Keratinocyte (primary cell): ENCODE measurements at regions not wholly inside any gene's neighbourhood (a gene's known extent, or its start where the extent isn't known, plus 50 kb on each side); places are given as distances from the start of the nearest gene placed in this dataset.

Source experiments
- DNase-seq: peaks from one replicate; pipeline ENCODE4 v3.0.0-alpha.2; 2011; ENCODE audit warnings: low read depth, missing footprints, low spot score
- FAIRE-seq: peaks from 2 replicates; lab custom pipeline; 2011; peaks lifted over from hg19 to GRCh38; lab: Jason Lieb, UNC
- H2AFZ ChIP-seq: 2 replicates; pipeline ENCODE4 v1.6.0; 2012; ENCODE audit warnings: low read length, control low read depth, inconsistent platforms; ENCODE audit not compliant: control insufficient read depth
- H3K27ac ChIP-seq: 2 replicates; pipeline ENCODE4 v1.5.1; 2011; ENCODE audit warnings: low read length; ENCODE audit not compliant: control insufficient read depth, insufficient read depth
- H3K27me3 ChIP-seq: 3 replicates; pipeline ENCODE4 v1.6.0; 2011; ENCODE audit warnings: low read length; ENCODE audit not compliant: control insufficient read depth, insufficient read depth; ENCODE audit errors: extremely low read depth
- H3K36me3 ChIP-seq, 2 experiments: 2 replicates in 1 of 2; 3 replicates in 1 of 2; pipeline ENCODE4 v1.5.1; 2011; ENCODE audit warnings: low read length in 2 of 2, mild to moderate bottlenecking in 1 of 2; ENCODE audit not compliant: control insufficient read depth in 2 of 2, insufficient read depth in 2 of 2; ENCODE audit errors: extremely low read depth in 1 of 2
- H3K4me1 ChIP-seq: 3 replicates; pipeline ENCODE4 v1.5.1; 2011; ENCODE audit warnings: low read length; ENCODE audit not compliant: control insufficient read depth, insufficient read depth; ENCODE audit errors: extremely low read depth
- H3K4me2 ChIP-seq: 3 replicates; pipeline ENCODE4 v1.6.0; 2011; ENCODE audit warnings: low read depth, low read length; ENCODE audit not compliant: control insufficient read depth, insufficient read depth; ENCODE audit errors: extremely low read depth
- H3K4me3 ChIP-seq, 3 experiments: fragments of 200-600 bp in 1 of 3; sonication (generic) in 1 of 3; 2 replicates in 2 of 3; 3 replicates in 1 of 3; pipeline ENCODE4 v1.5.1; 2011 to 2016; ENCODE audit warnings: low read length in 3 of 3, mild to moderate bottlenecking in 3 of 3, control low read depth in 2 of 3, inconsistent platforms in 1 of 3, low read depth in 1 of 3, mixed read lengths in 1 of 3, mixed run types in 1 of 3, moderate library complexity in 1 of 3; ENCODE audit not compliant: control insufficient read depth in 2 of 3, insufficient read depth in 2 of 3; ENCODE audit errors: extremely low read depth in 1 of 3
- H3K79me2 ChIP-seq: 2 replicates; pipeline ENCODE4 v1.6.0; 2012; ENCODE audit warnings: low read length; ENCODE audit not compliant: control insufficient read depth, insufficient read depth
- H3K9ac ChIP-seq: 3 replicates; pipeline ENCODE4 v1.6.0; 2011; ENCODE audit warnings: low read length; ENCODE audit not compliant: control insufficient read depth, insufficient read depth; ENCODE audit errors: extremely low read depth
- H3K9me1 ChIP-seq: 3 replicates; pipeline ENCODE4 v1.6.0; 2011; ENCODE audit warnings: low read length; ENCODE audit not compliant: control insufficient read depth, insufficient read depth; ENCODE audit errors: extremely low read depth
- H3K9me3 ChIP-seq: 2 replicates; pipeline ENCODE4 v1.5.1; 2012; ENCODE audit warnings: low read depth, low read length; ENCODE audit not compliant: control insufficient read depth
- H4K20me1 ChIP-seq: 3 replicates; pipeline ENCODE4 v1.6.0; 2011; ENCODE audit warnings: low read length; ENCODE audit not compliant: control insufficient read depth, insufficient read depth; ENCODE audit errors: extremely low read depth
- EZH2 ChIP-seq: IDR thresholded peaks from one replicate; pipeline ENCODE4 v1.6.1; 2012; ENCODE audit warnings: inconsistent platforms, mild to moderate bottlenecking, low read length, moderate library complexity
- dilution Hi-C: fragments of 300-500 bp; cut with MboI; formaldehyde crosslinking; loops from one replicate; pipeline ENCODE4 v1.7.0; 2020; ENCODE audit warnings: low sequenced_read_pairs; ENCODE audit not compliant: extremely low pct_ligation_motif_present
- TF ChIP-seq, protein P1 (sequence below), 3 experiments: IDR thresholded peaks in 1 of 3; conservative IDR thresholded peaks in 1 of 3; optimal IDR thresholded peaks in 1 of 3; 2 replicates in 2 of 3; 3 replicates in 1 of 3; pipeline versions ENCODE3 to v1.5.1; 2011; ENCODE audit warnings: low read length in 3 of 3, mild to moderate bottlenecking in 3 of 3, moderate library complexity in 2 of 3, control low read depth in 1 of 3, inconsistent platforms in 1 of 3; ENCODE audit not compliant: insufficient read depth in 2 of 3; ENCODE audit errors: extremely low read depth in 1 of 3

DNA sequence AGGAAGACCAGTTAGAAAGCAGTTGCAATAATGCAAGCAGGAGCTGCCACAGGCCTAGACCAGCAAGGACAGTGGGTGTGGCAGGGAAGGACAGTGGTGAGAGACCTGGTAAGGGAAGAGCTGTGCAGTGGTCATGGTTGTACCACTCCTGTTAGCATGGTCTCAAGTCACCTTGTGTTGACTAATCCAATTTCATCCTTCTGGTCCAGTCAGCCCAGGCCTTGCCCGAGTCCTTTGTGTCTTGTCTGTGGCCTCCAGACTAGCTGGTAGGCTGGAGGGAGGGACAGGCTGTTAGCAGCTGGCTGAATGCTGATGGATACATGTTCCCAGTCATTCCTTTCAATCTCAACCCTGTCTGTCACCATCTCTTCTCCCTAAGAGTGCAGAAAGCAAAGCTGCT, 54.1 kb upstream of the BRD7 start:
- dilution Hi-C loops = no loop called here
- H3K9me1 ChIP-seq = no peaks in the 10 kb centered on the region

DNA sequence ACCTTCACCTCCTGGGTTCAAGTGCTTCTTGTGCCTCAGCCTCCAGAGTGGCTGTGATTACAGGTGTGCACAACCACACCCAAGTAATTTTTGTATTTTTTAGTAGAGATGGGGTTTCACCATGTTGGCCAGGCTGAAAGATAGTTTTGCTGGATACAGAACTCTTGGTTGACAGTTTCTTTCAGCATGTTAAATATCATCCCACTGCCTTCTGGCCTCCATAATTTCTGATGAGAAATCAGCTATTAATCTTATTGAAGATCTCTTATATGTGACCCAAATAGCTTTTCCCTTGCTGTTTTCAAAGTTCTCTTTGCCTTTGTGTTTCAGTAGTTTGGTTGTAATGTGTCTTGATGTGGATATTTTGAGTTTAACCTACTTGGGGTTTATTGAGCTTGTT, 50.3 kb upstream of the BRD7 start:
- H3K9me1 ChIP-seq = no peaks in the 10 kb centered on the region
- no peak overlapping the region for H2AFZ ChIP-seq
- no peak for DNase-seq
- H3K9ac ChIP-seq = no peak overlapping the region
- TF ChIP-seq EZH2 = no peak
- TF ChIP-seq, protein P1, sequence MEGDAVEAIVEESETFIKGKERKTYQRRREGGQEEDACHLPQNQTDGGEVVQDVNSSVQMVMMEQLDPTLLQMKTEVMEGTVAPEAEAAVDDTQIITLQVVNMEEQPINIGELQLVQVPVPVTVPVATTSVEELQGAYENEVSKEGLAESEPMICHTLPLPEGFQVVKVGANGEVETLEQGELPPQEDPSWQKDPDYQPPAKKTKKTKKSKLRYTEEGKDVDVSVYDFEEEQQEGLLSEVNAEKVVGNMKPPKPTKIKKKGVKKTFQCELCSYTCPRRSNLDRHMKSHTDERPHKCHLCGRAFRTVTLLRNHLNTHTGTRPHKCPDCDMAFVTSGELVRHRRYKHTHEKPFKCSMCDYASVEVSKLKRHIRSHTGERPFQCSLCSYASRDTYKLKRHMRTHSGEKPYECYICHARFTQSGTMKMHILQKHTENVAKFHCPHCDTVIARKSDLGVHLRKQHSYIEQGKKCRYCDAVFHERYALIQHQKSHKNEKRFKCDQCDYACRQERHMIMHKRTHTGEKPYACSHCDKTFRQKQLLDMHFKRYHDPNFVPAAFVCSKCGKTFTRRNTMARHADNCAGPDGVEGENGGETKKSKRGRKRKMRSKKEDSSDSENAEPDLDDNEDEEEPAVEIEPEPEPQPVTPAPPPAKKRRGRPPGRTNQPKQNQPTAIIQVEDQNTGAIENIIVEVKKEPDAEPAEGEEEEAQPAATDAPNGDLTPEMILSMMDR (optimal IDR thresholded peaks at IDR 0.05 in 1 of 3, IDR thresholded peaks at IDR 0.05 in 1 of 3, conservative IDR thresholded peaks at IDR 0.05 in 1 of 3; ENCODE audit: extremely low read depth in 1 of 3, insufficient read depth in 2 of 3, low read length in 3 of 3) = no peak
- H3K79me2 ChIP-seq = no peaks in the 10 kb centered on the region
- H3K27me3 ChIP-seq = no peaks in the 10 kb centered on the region
- H3K36me3 ChIP-seq = no peaks in the 10 kb centered on the region
- no peaks in the 10 kb centered on the region for H4K20me1 ChIP-seq
- dilution Hi-C loops = no loop called here
- peaks cover 4% of the 10 kb centered on the region for H3K9me3 ChIP-seq
- no peak for FAIRE-seq
- H3K4me3 ChIP-seq = no peak overlapping the region
- H3K4me2 ChIP-seq = no peak overlapping the region
- no peaks in the 10 kb centered on the region for H3K4me1 ChIP-seq
- no peak overlapping the region for H3K27ac ChIP-seq

More for the DNA sequence above, 54.1 kb upstream of the BRD7 start:
- Histone ChIP-seq H3K27me3 (no peaks in the 10 kb centered on the region), H3K27ac (no peak overlapping the region), H2AFZ (no peak overlapping the region), H3K9ac (no peak overlapping the region), H3K36me3 (no peaks in the 10 kb centered on the region), H3K4me3 (no peak overlapping the region), H3K9me3 (peaks cover 4% of the 10 kb centered on the region), H3K79me2 (no peaks in the 10 kb centered on the region), H4K20me1 (no peaks in the 10 kb centered on the region), H3K4me1 (no peaks in the 10 kb centered on the region), H3K4me2 (no peak overlapping the region)
- TF ChIP-seq, protein P1 (optimal IDR thresholded peaks at IDR 0.05 in 1 of 3, IDR thresholded peaks at IDR 0.05 in 1 of 3, conservative IDR thresholded peaks at IDR 0.05 in 1 of 3; ENCODE audit: extremely low read depth in 1 of 3, insufficient read depth in 2 of 3, low read length in 3 of 3) = no peak
- no peak for FAIRE-seq
- no peak for DNase-seq
